SK-N-SH (cell line): ENCODE measurements at regions not wholly inside any gene's neighbourhood (a gene's known extent, or its start where the extent isn't known, plus 50 kb on each side); places are given as distances from the start of the nearest gene placed in this dataset.
A peak's percentile ranks its signal among the peaks of the same experiment; 100 is the strongest.

ENCODE experiments used
- CHD2 ChIP-seq: fragments of 150-350 bp; IDR thresholded peaks from 2 replicates; pipeline ENCODE4 v1.6.1; 2018; ENCODE audit warnings: low read length; ENCODE audit not compliant: partially characterized antibody
- CTCF ChIP-seq: fragments of 200-600 bp; sonication (generic); IDR thresholded peaks from 2 replicates; pipeline ENCODE4 v1.6.1; 2017; ENCODE audit warnings: antibody characterized with exemption, mild to moderate bottlenecking, moderate library complexity
- EZH2phosphoT487 ChIP-seq: fragments of 200-600 bp; sonication (generic); IDR thresholded peaks from 2 replicates; pipeline ENCODE4 v1.6.1; 2017; ENCODE audit warnings: low read depth, mixed run types, mild to moderate bottlenecking, antibody characterized with exemption, moderate library complexity, borderline replicate concordance
- FOXM1 ChIP-seq: IDR thresholded peaks from 2 replicates; pipeline ENCODE4 v1.4.0; 2012; ENCODE audit warnings: low read depth, mild to moderate bottlenecking
- GABPA ChIP-seq: IDR thresholded peaks from 2 replicates; pipeline ENCODE4 v1.4.0; 2012; ENCODE audit warnings: low read depth, mild to moderate bottlenecking
- JUND ChIP-seq: IDR thresholded peaks from 2 replicates; pipeline ENCODE4 v1.4.0; 2012
- NRF1 ChIP-seq: IDR thresholded peaks from 2 replicates; pipeline ENCODE4 v1.6.1; 2012; ENCODE audit warnings: low read depth, mild to moderate bottlenecking, low read length
- POLR2AphosphoS5 ChIP-seq: IDR thresholded peaks from 2 replicates; pipeline ENCODE4 v1.6.1; 2012; ENCODE audit warnings: low read depth, low read length
- RCOR1 ChIP-seq: fragments of 150-350 bp; IDR thresholded peaks from 2 replicates; pipeline ENCODE4 v1.6.1; 2017; ENCODE audit warnings: antibody characterized with exemption, low read length
- RFX5 ChIP-seq: IDR thresholded peaks from 2 replicates; pipeline ENCODE4 v1.6.1; 2012; ENCODE audit warnings: mild to moderate bottlenecking, improper control_type of control experiment, low read length
- YY1 ChIP-seq: IDR thresholded peaks from 2 replicates; pipeline ENCODE4 v1.4.0; 2012; ENCODE audit warnings: low read depth, mild to moderate bottlenecking

- TF ChIP-seq CTCF (no peak), RFX5 (no peak), NRF1 (no peak), POLR2AphosphoS5 (no peak), YY1 (no peak), EZH2phosphoT487 (no peak), CHD2 (no peak), GABPA (no peak), FOXM1 (no peak), RCOR1 (no peak), JUND (peak; percentile 68)
Observed at GRCh38 chr10:21329995-21330627, 195.4 kb downstream of the SKIDA1 start.
